Activated CD4-positive, alpha-beta T cell treated with anti-CD3 and anti-CD28 coated beads, Interleukin-2, amount 50 U/mL, for 4 hours (primary cell): ENCODE measurements at regions not wholly inside any gene's neighbourhood (a gene's known extent, or its start where the extent isn't known, plus 50 kb on each side); places are given as distances from the start of the nearest gene placed in this dataset.

Source experiments
- DNase-seq, 2 experiments: peaks; one replicate each; pipeline ENCODE4 v3.0.0-alpha.2; 2020

DNA sequence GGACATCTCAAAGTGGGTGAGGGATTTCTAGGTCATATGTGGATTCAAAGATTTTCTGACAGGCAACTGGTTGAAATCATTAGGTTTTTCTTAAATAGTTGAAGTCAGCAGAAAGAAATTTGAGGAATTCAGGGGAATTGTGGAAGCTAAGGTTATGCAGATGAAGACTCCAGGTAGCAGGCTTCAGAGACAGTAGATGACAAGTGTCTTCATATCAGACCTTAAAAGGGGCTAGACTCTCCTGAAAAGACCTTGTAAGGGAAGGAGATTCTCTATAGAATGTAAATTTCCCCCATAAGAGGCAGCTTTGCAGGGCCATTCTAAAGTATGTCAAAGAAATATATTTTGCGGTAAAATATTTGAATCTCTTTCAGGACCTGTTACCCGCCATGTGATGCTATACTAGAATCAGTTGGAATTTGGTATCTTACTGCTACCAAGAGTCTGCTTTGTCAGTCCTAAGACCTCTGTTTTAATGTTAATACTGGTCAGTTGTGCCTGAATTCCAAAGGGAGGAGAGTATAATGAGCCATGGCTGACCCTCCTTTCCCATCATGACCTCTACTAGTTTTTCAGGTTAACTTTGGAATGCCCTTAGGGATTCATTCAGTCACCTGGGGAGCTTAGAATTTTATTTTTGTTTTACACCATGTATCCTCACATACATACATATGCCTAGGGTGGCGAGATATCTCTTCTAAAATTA is 1115.5 kb upstream of the SLC10A2 start:
- DNase-seq = no peak

DNA sequence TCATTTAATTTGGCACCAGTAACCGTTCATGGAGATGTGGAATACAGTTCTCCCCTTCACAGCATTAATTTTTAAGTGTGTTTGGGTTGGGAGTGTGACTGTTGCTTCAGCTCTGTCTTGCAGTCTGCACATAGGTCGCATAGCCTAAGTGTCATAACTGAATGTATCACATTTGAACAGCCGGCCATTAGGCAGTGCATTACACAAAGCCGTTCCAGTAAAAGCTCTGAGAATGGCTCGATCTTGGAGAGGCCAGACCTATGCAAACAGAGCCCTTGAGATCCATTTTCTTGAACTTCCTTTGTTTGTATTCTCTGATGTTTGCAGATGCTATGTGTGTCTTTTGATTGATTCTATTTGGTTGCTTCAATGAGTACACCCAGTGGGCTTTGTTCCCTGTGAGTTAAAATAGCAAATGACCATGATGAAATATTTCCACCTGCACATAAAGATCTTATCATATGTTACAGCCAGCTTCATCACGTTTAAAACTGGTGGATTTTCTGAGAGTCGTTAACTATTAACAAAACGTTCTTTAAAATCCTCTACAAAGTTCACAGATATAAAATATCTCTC is 1104.9 kb upstream of the SLC10A2 start:
- DNase-seq = no peak

DNA sequence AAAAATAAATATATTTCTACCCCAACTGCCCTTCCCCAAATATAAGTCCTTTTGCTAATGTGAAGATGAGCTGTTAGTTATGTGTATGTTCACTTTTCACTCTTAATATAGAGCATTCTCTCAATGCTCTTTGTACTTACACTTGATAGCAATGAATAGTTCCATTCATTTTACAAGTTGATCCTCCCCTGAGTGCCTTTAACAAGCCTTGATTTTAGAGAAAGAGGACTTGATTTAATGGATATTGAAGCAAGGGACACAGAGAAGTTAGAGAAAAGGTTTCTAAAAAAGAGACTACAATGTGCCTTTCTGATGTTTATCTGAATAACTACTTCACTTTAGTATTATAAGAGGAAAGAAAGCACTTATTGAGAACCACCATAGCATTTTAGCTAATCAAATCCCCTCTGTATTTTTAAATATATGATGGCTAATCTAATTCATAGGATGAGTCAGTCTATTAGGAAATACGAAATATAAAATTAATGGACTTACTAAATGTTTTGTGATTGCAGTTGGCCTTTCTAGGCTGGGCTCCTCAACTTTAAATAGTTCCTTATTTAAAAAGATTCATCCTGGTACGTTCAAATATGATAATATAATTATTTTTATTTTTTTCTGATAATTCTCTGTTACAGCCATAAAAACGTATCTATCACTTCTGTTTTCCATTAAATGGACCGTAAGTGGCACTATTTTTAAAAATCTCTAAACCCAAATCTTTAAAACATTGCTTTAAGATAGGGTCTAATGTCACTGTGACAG is 1097.8 kb upstream of the SLC10A2 start:
- no peak for DNase-seq

DNA sequence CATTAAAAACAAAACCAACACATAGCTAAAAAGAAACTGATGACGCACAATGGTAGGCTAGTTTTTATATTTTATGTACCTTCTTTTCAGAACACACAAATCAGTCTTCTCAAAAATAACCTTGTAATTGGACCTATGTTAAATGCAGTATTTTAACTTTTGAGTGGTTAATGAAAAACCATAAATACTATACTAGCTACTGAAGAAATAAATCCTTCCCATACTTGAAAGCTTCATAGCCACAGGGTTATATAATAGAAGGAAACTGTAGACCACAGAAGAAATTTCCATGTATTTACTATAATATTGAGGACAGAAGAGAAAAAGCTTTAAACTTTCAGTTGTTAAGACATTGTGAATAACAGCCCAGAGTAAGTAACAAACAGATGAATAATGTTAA is 1094.3 kb upstream of the SLC10A2 start:
- DNase-seq = no peak

DNA sequence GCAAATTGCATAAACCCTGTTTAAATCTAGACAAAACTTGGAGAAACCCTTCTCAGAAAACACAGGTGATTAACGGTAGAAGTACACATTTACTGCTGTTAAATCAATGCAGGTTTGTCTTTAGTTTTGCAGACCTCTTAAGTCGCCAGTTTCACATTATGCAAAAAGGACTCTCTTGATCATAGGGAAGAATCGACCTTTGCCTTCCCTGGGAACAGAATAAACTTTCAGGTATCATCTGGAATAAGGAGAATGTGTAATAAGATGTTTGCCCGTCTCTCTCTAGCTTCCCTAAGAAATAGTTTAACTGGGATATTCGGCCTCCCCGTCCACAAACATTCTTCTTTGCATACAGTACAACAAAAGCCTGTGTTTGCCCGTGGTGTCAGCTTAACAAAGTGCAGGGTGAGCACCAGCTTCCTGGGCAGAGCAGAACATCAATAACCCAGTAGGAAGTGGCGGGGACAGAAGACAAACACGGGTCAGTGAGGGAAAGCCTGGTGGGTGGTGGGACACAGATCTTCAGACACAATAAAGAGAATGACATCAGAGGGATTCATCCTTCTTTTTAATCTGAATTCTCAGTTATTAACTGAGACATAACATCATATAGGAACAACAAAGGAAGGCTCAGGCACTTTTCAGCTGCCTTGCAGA is 1077.7 kb upstream of the SLC10A2 start:
- DNase-seq = no peak

DNA sequence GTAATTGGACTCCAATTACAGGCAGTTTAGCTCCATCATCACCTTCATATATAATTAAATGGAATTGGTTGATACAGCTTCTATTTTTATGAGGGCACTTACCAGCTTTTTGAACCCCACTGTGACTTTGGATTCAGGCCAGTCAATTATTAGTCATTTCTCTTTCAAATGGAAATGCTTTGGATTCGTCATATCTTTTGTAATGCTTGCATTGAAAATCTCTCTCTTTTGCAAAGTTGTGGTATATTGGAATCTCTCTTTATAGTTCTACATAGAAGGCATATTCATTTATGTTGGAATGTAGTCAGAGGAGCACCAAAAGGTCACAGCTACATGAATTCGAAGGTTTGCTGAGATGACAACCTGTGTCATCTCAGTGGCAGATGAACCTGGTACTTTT is 1074.3 kb upstream of the SLC10A2 start:
- DNase-seq = no peak

DNA sequence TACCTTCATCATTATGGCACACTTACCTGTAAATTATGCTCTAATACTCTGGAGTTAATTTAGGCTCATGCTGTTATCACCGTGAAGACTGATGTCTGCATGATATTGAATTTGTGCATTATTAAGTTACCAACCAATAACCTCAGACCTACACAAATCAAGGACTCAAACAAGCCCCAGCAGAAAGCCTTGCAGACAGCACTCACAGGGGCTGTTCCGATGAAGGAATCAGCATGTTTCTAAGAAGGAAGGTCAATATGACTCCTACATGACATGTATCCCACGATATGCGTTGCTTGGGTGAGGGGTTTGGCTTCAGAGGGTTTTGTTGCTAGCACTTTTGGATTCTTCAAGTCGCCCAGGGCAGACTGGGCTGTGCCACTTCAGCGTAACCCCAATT is 1071.2 kb upstream of the SLC10A2 start:
- DNase-seq = no peak

DNA sequence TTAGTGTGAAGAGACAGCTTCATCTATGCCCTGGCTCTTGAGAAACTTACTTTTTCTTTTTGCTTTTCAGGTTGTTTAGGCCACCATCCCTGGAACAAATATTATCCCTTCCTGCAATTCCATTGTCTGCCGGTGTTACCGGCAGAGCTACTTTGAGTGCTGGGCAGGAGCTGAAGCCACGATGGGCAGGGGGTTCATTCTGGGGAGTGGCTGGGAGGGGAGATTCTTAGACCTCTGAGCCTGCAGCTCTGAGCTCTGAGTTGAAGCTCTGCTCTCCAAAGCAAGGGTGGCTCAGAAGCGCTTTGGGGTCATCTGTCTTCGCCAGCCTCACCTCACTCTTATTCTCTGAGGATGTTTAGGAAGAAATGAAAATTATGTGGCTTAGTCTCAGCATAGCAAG is 1066.6 kb upstream of the SLC10A2 start:
- no peak for DNase-seq

DNA sequence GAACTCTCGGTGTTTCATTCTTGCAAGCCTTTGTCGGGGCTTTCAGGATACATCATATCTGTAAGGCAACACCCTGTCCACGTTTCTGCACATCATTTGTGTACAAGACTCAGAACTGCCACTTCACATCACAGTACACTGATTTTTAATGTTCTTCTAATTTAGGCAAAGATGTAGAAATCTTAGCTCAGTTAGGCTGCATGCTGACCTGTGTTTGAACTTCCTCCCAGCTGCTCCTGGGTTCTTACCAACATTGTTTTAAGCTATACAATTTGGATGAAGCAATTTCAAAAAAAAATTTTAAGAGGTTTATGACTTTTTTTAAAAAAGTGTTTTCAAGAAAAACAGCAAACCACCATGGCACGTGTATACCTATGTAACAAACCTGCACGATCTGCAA is 1047.9 kb upstream of the SLC10A2 start:
- DNase-seq = no peak

DNA sequence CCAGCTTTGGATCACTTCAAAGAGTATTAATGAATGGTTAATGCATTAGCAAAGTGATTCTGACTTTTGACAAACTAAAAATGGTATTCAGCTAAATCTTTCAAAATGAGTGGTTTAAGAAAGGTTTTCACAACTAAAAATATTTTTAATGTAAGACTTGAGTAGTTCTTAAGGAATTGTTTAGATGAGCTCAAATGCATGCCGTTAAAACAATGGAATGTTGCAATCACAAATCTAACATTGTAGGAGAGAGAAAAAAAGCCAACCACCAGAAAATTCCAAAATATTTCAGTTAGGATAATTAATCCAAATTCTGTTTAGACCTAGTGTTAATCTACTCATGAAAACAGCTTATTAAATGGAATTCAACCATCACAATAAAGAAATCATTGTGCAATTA is 1044.8 kb upstream of the SLC10A2 start:
- no peak for DNase-seq

DNA sequence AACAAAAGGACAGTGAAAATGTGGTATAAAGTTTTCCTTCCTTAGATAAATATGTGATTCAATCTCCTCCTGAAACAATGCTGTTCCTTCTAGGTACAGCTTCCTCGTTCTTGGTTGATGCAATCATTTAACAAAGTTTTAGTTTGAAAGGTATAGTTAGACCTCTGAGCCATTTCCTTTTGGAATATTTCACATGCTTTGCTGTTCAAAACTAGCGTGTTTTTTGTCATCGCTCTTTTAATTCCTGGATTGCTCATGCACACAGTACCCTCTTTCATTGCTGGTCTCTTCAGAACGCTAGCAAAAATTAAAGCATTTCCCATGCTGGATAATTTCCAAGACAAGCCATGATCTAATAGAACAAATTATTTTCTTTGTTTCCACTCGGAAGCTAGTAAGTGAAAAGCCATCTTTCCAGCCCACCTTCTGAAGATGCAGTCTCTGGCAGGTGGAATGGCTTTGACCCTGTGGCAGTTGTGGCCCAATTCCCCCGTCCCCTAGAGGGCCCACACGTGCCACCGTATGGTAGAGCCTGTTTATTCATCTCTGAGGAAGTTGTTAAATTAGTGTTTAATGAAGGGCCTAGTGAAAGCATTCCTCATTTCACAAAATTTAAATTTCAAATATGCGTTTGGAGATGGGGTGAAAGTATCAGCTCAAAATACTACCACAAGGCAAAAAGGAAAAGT is 1040.6 kb upstream of the SLC10A2 start:
- no peak for DNase-seq

DNA sequence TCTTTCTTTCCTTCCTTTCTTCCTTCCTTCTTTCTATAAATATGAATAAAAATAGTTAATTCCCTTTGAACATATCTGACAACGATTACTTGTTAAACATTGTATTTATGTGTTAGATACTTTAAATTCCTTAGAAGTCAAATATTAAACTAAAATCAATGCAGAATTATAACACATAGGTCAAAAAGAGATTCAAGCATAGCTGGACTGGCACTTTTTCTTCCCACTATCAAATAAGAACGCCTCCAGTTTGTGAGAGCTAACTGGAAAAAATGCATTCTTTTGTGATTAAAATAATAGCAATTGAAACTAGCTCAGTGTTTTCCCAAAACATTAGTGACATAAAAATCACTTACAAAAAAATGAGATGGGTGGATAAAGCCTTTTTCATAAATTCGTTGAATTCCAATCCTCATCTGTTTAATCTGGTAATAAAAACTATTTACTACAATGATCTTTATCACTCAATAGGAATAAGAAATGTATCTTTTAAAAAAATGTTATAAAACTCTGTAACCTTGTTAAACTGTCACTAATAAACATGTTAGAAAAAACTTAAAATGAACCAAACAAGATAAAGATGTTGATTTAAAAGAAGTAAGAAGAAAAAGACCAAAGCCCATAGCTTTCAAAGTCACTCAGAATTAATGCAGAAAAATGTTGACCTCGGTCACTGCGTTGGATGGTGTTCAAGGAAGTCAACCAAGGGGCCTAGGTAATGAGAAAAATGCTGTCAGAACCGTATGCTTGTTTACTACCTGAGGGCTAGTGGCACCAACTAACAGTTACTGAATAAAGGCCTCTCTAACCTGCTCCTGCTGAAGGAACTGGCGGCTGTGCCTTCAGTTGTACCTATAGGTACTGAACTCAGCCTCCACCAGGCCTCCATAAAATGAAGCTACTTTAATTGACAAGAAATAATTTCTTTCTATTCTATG is 1039.5 kb upstream of the SLC10A2 start:
- no peak for DNase-seq

DNA sequence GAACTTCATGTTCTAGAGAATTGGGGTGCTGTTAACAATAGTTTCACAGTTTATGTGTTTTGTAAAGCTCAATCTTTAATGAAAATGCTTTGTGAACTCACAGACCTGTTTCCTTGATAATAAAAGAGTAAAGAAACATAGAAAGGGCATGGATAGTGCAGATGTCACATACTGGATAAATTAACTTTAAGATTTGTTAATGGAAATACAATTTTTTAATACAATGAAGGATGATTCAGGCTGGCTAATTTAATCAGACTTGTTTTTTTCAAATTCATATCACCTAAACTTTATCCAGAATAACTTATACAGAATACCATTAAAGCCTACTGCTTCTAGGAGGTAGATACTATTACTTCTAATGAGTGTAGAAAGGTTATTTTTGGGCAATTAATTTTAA is 1033.5 kb upstream of the SLC10A2 start:
- DNase-seq = no peak

DNA sequence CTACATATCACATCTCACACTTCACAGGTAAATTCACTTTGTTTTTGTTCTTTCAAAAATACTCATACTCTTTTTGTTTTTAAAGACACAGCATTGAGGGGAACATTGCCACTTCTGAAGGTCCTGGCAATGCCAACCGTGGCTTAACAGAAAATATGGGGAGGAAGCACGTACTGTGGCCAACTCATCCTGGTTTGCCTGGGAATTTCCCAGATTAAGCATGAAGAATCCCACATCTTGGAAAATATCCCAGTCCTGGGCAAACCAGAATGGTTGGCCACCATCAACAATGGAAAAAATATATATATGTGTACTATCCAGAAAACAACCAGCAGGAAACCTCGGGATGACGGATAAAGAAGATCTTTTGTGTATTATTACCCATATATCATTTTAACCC is 1032.2 kb upstream of the SLC10A2 start:
- DNase-seq = no peak

DNA sequence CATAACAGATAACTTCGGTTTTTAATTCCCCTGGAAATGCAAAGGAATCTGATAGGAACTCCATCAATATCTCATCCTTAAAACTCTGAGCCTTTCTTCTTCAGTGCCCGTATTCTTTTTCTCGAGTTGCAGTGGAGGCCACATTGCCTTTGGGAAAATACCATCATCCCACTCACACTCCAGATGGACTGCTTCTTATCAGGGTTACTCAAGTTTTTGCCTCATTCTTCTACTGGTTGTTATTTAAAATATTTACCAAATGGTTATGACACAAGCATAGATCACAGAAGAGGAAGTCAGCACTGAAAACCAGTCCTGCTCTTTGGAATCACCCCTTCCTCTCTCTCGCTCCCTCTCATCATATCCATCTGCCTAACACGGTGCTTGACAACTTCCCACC is 1020.5 kb upstream of the SLC10A2 start:
- DNase-seq = no peak

DNA sequence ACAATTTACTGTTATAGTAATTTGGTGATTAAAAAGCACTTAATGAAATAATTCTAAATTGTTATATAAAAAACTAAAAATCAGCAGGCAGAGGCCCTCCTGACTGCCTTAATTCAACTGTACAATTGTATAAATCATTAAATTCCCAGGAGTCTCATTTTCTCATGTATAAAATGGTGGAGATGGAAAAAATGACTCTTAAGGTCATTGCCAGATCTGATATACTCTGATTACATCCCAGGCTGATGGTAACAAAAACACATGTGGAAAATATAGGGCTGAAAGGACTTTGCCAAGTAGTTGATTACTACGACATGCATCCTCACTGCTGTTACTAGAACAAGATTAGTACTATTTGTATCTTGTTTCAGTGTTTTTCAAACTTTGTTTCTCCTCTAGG is 1020.0 kb upstream of the SLC10A2 start:
- no peak for DNase-seq

DNA sequence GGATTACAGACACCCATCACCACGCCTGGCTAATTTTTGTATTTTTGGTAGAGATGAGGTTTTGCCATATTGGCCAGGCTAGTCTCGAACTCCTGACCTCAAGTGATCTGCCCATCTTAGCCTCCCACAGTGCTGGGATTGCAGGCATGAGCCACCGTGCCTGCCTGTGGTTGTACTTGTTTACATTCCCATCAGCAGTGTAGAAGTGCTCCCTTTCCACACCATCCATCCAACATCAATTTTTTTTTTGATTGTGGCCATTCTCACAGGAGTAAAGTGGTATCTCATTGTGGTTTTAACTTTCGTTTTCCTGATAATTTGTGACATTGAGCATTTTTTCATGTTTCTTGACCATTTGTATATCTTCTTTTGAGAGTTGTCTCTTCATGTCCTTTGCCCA is 1019.4 kb upstream of the SLC10A2 start:
- no peak for DNase-seq

DNA sequence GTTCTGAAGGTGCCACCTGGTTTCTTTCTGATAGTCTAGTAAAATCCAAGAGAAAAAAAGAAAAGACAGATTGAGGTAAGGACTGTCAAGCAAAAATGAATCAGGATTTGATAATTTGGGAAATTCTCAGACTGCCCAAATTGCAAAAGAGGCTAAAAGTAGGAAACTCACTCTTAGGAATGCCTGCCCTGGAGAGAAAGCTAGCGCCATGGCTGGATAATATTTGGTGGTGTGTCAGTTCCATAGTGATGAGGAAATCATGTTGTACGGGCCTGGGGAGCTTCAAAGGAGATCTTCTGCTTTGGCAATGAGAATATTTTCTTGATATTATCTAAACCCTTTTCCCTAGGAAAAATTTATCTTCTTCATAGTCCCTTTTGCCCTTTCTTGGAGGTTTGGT is 1008.1 kb upstream of the SLC10A2 start:
- no peak for DNase-seq

DNA sequence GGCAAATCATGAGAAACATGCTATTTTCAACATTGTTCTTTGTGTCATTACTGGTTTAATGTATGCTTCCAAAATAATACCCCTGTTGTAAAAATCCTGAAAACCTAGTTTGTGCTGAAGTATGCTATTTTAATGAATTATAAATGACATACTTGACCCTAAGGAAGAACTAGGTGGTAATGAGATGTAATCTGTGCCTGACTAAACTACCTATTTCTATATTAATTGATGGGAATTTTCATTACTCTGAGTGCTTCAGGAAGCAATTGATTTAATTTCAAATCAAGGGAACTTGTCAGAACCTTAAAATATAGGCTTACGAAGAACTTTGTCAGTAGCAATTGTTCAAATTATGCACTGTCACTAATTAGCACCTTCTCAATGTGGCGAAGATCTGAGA is 1005.6 kb upstream of the SLC10A2 start:
- DNase-seq = no peak

DNA sequence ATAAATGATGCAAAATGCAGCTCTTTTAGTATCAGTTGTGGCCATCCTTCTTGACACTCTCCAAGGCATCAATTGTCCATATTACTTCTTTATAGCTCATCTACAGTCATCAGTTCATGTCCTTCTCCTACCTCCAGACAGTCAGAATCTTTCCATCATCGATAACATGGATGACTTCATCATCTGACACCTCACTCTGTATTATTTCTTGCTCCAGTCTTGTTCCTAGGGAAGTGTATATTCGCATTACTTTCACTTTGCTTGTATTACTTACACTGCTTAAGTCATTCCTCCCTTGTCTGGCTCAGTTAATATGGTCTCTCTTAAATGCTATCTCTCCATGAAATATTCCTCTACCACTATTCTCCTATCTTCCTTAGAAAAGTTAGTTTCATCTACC is 999.1 kb upstream of the SLC10A2 start:
- DNase-seq = no peak

DNA sequence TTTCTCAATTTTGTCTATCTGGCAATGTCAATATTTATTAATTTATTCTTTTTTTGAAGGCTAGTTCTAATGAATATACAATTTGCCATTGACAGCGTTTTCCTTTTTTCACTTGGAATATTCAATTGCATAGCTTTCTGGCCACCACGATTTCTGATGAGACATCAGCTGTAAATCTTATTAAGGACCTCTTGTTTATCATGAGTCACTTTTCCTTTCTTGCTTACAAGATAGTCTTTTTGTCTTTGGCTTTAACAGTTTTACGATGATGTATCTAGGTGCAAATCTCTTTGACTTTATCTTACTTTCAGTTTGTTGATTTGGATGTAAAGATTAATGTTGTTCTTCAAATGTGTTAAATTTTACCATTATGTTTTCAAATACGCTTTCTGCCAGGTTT is 991.6 kb upstream of the SLC10A2 start:
- DNase-seq = no peak

DNA sequence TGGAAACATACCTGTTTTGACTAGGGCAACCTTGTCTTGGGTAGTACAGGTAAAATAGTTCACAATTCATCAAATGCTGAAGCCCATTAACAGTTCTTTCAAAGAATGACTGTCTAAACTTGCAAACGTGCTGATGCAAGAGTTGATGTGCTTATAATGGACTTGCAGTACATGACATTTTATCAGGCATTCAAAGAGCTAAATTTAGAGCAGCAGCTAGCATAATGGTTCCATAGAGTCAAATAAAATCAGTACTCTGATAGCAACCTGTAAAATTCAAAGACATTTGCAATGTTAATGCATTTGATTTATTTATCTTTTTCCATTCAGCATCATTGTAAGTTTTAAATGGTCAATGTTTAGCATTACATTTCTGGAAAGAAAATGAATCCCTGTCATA is 979.7 kb upstream of the SLC10A2 start:
- DNase-seq = no peak
